IMR-90 (cell line): ENCODE measurements at regions not wholly inside any gene's neighbourhood (a gene's known extent, or its start where the extent isn't known, plus 50 kb on each side); places are given as distances from the start of the nearest gene placed in this dataset.

Source experiments
- ATAC-seq: fragments of 200-7000 bp; cut with Tn5 transposase; 2 replicates; pipeline ENCODE4 v1.9.1; 2020; ENCODE audit warnings: low read depth, mild to moderate bottlenecking, moderate library complexity
- BruUV-seq: library from RNA; stranded (reverse); fragments of 400-500 nt; replicated peaks from 2 replicates; lab custom pipeline; 2021; lab: Mats Ljungman, UMichigan
- CTCF ChIA-PET: fragments of 300-600 bp; formaldehyde crosslinking; extraction: SDS; loops from one replicate; lab custom pipeline; 2021; ENCODE audit warnings: antibody characterized with exemption; lab: Yijun Ruan, JAX
- POLR2A ChIA-PET: fragments of 300-600 bp; sonication (Branson Sonifier 250); formaldehyde crosslinking; loops from one replicate; lab custom pipeline; 2022; ENCODE audit warnings: antibody characterized with exemption; ENCODE audit not compliant: unreplicated experiment; lab: Charles Lee
- DNase-seq: peaks from one replicate; pipeline ENCODE4 v3.0.0; 2013
- H2AFZ ChIP-seq: replicated peaks from 2 replicates; pipeline ENCODE3; 2013; ENCODE audit warnings: low read length, mild to moderate bottlenecking; ENCODE audit not compliant: poor library complexity
- H2AK5ac ChIP-seq: 2 replicates; pipeline ENCODE4 v1.6.1; 2013; ENCODE audit warnings: low read depth, low read length, inconsistent platforms
- H2AK9ac ChIP-seq: replicated peaks from 2 replicates; pipeline ENCODE3; 2013; ENCODE audit warnings: mild to moderate bottlenecking, low read depth, low read length, moderate library complexity; ENCODE audit not compliant: poor library complexity
- H2BK120ac ChIP-seq: 2 replicates; pipeline ENCODE4 v1.6.1; 2013; ENCODE audit warnings: low read depth, low read length, inconsistent platforms
- H2BK15ac ChIP-seq: 3 replicates; pipeline ENCODE4 v1.6.1; 2013; ENCODE audit warnings: low read depth, low read length, inconsistent platforms
- H2BK20ac ChIP-seq: 2 replicates; pipeline ENCODE4 v1.6.1; 2013; ENCODE audit warnings: low read depth, mild to moderate bottlenecking, inconsistent platforms, low read length, moderate library complexity
- H2BK5ac ChIP-seq: 2 replicates; pipeline ENCODE4 v1.6.1; 2013; ENCODE audit warnings: mild to moderate bottlenecking, low read depth, low read length, inconsistent platforms; ENCODE audit not compliant: poor library complexity, severe bottlenecking
- H3K14ac ChIP-seq: replicated peaks from 2 replicates; pipeline ENCODE4 v1.6.1; 2013; ENCODE audit warnings: low read depth, low read length, inconsistent platforms
- H3K18ac ChIP-seq: 2 replicates; pipeline ENCODE4 v1.6.1; 2013; ENCODE audit warnings: low read depth, low read length, control low read depth
- H3K23ac ChIP-seq: 2 replicates; pipeline ENCODE4 v1.6.1; 2013; ENCODE audit warnings: low read depth, low read length, inconsistent platforms
- H3K27ac ChIP-seq: 2 replicates; pipeline ENCODE4 v1.5.1; 2013; ENCODE audit warnings: mild to moderate bottlenecking, control low read depth, low read length; ENCODE audit not compliant: insufficient read depth
- H3K27me3 ChIP-seq: 2 replicates; pipeline ENCODE4 v1.6.1; 2013; ENCODE audit warnings: low read length; ENCODE audit not compliant: control insufficient read depth, insufficient read depth
- H3K36me3 ChIP-seq: 2 replicates; pipeline ENCODE4 v1.6.1; 2013; ENCODE audit warnings: low read length, mixed read lengths; ENCODE audit not compliant: control insufficient read depth, insufficient read depth
- H3K4ac ChIP-seq: 2 replicates; pipeline ENCODE4 v1.6.1; 2013; ENCODE audit warnings: low read depth, low read length, inconsistent platforms
- H3K4me1 ChIP-seq: 2 replicates; pipeline ENCODE4 v1.6.1; 2013; ENCODE audit warnings: low read length, mixed read lengths; ENCODE audit not compliant: control insufficient read depth, insufficient read depth
- H3K4me2 ChIP-seq: 2 replicates; pipeline ENCODE4 v1.6.1; 2013; ENCODE audit warnings: low read depth, mild to moderate bottlenecking, control low read depth, low read length, moderate library complexity
- H3K4me3 ChIP-seq: 2 replicates; pipeline ENCODE4 v1.5.1; 2013; ENCODE audit warnings: low read depth, mild to moderate bottlenecking, control low read depth, low read length, moderate library complexity; ENCODE audit not compliant: insufficient read depth
- H3K56ac ChIP-seq: 2 replicates; pipeline ENCODE4 v1.6.1; 2013; ENCODE audit warnings: low read length, inconsistent platforms; ENCODE audit not compliant: insufficient read depth; ENCODE audit errors: extremely low read depth
- H3K79me1 ChIP-seq, 2 experiments: 2 replicates each; pipeline ENCODE4 v1.6.1; 2013; ENCODE audit warnings: low read length in 2 of 2, inconsistent platforms in 1 of 2, low read depth in 1 of 2
- H3K9ac ChIP-seq: 2 replicates; pipeline ENCODE4 v1.6.1; 2013; ENCODE audit warnings: low read depth, low read length, control low read depth
- H3K9me1 ChIP-seq: 2 replicates; pipeline ENCODE4 v1.6.1; 2013; ENCODE audit warnings: low read length, inconsistent platforms; ENCODE audit not compliant: insufficient read depth
- H3K9me3 ChIP-seq: 2 replicates; pipeline ENCODE4 v1.6.1; 2013; ENCODE audit warnings: low read length; ENCODE audit not compliant: control insufficient read depth, insufficient read depth
- H4K20me1 ChIP-seq: 2 replicates; pipeline ENCODE4 v1.6.1; 2013; ENCODE audit warnings: low read length, inconsistent platforms; ENCODE audit not compliant: insufficient read depth
- H4K5ac ChIP-seq: 2 replicates; pipeline ENCODE4 v1.6.1; 2013; ENCODE audit warnings: mild to moderate bottlenecking, low read depth, low read length, control low read depth
- H4K8ac ChIP-seq, 2 experiments: 2 replicates each; pipeline ENCODE4 v1.6.1; 2013; ENCODE audit warnings: low read depth in 2 of 2, low read length in 2 of 2, control low read depth in 1 of 2, inconsistent platforms in 1 of 2
- H4K91ac ChIP-seq: 2 replicates; pipeline ENCODE4 v1.6.1; 2013; ENCODE audit warnings: low read depth, low read length, inconsistent platforms; ENCODE audit not compliant: insufficient read depth
- CHD1 ChIP-seq: IDR thresholded peaks from 2 replicates; pipeline ENCODE4 v1.6.1; 2012; ENCODE audit warnings: low read depth, low read length, improper control_type of control experiment
- MAFK ChIP-seq: IDR thresholded peaks from 2 replicates; pipeline ENCODE4 v1.6.1; 2012; ENCODE audit warnings: low read depth, low read length, improper control_type of control experiment
- WGBS, 2 experiments: methylation state at CpG; one replicate each; pipeline versions ENCODE4 v1.1.5 to v1.1.7; 2013; ENCODE audit warnings: missing lambda C conversion rate in 2 of 2; ENCODE audit not compliant: insufficient read length in 1 of 2; ENCODE audit errors: extremely low coverage in 2 of 2; 5-methylcytosine and 5-hydroxymethylcytosine counted together
- dilution Hi-C: fragments of 300-500 bp; cut with HindIII; formaldehyde crosslinking; loops from one replicate; pipeline ENCODE4 v1.14.3; 2018; ENCODE audit warnings: low sequenced_read_pairs; ENCODE audit not compliant: unreplicated experiment
- in situ Hi-C: fragments of 300-500 bp; cut with MboI; formaldehyde crosslinking; loops from 3 replicates; pipeline ENCODE4 v1.14.3; 2019; ENCODE audit warnings: low sequenced_read_pairs, inconsistent platforms, mixed read lengths
- intact Hi-C: fragments of 100-400 bp; cut with micrococcal nuclease; formaldehyde crosslinking; loops from 2 replicates; pipeline ENCODE4 v1.10.0; 2022

DNA sequence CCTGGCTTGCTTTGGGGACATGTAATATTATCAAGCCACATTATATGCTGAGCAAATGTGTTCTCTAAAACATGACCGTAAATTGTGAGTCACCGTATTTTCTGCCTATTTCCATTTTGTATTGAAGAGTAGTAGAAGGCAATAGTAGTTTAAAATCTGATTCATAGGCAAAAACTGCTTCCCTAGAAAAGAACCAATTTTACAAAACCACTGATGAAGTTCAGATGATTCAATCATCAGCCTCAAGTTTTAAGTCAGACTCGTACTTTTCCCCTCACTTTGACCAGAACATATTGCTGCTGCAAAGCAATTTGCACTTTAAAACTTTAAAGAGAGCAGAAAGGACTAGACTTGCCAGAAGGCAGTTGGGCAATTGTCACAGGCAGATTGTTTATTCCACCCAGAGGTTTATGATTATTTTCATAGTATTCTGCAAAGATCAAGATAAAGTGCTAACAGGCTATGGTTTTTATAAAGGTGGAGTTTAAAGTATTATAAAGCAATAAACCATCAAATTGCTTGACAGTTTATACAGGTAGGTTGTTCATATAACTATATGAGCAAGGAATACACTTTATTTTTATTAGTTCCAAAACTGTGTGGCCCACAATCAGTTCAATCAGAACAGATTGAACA lies 168.2 kb downstream of the ETV1 start:
- no peak overlapping the region for H4K8ac ChIP-seq
- no peaks in the 10 kb centered on the region for H3K79me1 ChIP-seq
- H4K5ac ChIP-seq, result no peak overlapping the region
- H3K23ac ChIP-seq, result no peak overlapping the region
- POLR2A ChIA-PET, result no interaction called here
- DNase-seq (peak; percentile 70), ATAC-seq (peak; percentile 40)
- H2BK120ac ChIP-seq, result no peak overlapping the region
- H3K4ac ChIP-seq, result no peak overlapping the region
- H3K4me2 ChIP-seq, result no peak overlapping the region
- intact Hi-C loops, result no loop called here
- H3K9ac ChIP-seq, result no peak overlapping the region
- dilution Hi-C loops, result no loop called here
- H3K56ac ChIP-seq, result no peak overlapping the region
- H2AK5ac ChIP-seq, result no peak overlapping the region
- no peak overlapping the region for H4K91ac ChIP-seq
- no peaks in the 10 kb centered on the region for H3K36me3 ChIP-seq
- H3K27me3 ChIP-seq, result no peaks in the 10 kb centered on the region
- H3K4me1 ChIP-seq, result no peaks in the 10 kb centered on the region
- no TSS peak for BruUV-seq
- no peaks in the 10 kb centered on the region for H3K9me3 ChIP-seq
- no peak overlapping the region for H2BK20ac ChIP-seq
- no peak overlapping the region for H2AK9ac ChIP-seq
- in situ Hi-C loops, result no loop called here
- H2BK5ac ChIP-seq, result no peak overlapping the region
- H2BK15ac ChIP-seq, result no peak overlapping the region
- no CpG with 5 or more reads among the region's 3 CpGs for WGBS, 2 experiments
- TF ChIP-seq MAFK, result peak; percentile 50; the same call in 1 of the 2 replicates
- TF ChIP-seq CHD1, result no peak
- H3K9me1 ChIP-seq, result no peaks in the 10 kb centered on the region
- no peak overlapping the region for H3K27ac ChIP-seq
- CTCF ChIA-PET, result no interaction called here
- H4K20me1 ChIP-seq, result no peaks in the 10 kb centered on the region
- H3K4me3 ChIP-seq, result no peak overlapping the region
- H3K14ac ChIP-seq, result no peak overlapping the region
- H2AFZ ChIP-seq, result no peak overlapping the region
- H3K18ac ChIP-seq, result no peak overlapping the region
